IMR-90 (cell line): ENCODE measurements at regions not wholly inside any gene's neighbourhood (a gene's known extent, or its start where the extent isn't known, plus 50 kb on each side); places are given as distances from the start of the nearest gene placed in this dataset.

Experiments used
- ATAC-seq: fragments of 200-7000 bp; cut with Tn5 transposase; 2 replicates; pipeline ENCODE4 v1.9.1; 2020; ENCODE audit warnings: low read depth, mild to moderate bottlenecking, moderate library complexity
- BruUV-seq: library from RNA; stranded (reverse); fragments of 400-500 nt; replicated peaks from 2 replicates; lab custom pipeline; 2021; lab: Mats Ljungman, UMichigan
- CTCF ChIA-PET: fragments of 300-600 bp; formaldehyde crosslinking; extraction: SDS; loops from one replicate; lab custom pipeline; 2021; ENCODE audit warnings: antibody characterized with exemption; lab: Yijun Ruan, JAX
- POLR2A ChIA-PET: fragments of 300-600 bp; sonication (Branson Sonifier 250); formaldehyde crosslinking; loops from one replicate; lab custom pipeline; 2022; ENCODE audit warnings: antibody characterized with exemption; ENCODE audit not compliant: unreplicated experiment; lab: Charles Lee
- DNase-seq: peaks from one replicate; pipeline ENCODE4 v3.0.0; 2013
- H2AFZ ChIP-seq: replicated peaks from 2 replicates; pipeline ENCODE3; 2013; ENCODE audit warnings: low read length, mild to moderate bottlenecking; ENCODE audit not compliant: poor library complexity
- H2AK5ac ChIP-seq: 2 replicates; pipeline ENCODE4 v1.6.1; 2013; ENCODE audit warnings: low read depth, low read length, inconsistent platforms
- H2AK9ac ChIP-seq: replicated peaks from 2 replicates; pipeline ENCODE3; 2013; ENCODE audit warnings: mild to moderate bottlenecking, low read depth, low read length, moderate library complexity; ENCODE audit not compliant: poor library complexity
- H2BK120ac ChIP-seq: 2 replicates; pipeline ENCODE4 v1.6.1; 2013; ENCODE audit warnings: low read depth, low read length, inconsistent platforms
- H2BK15ac ChIP-seq: 3 replicates; pipeline ENCODE4 v1.6.1; 2013; ENCODE audit warnings: low read depth, low read length, inconsistent platforms
- H2BK20ac ChIP-seq: 2 replicates; pipeline ENCODE4 v1.6.1; 2013; ENCODE audit warnings: low read depth, mild to moderate bottlenecking, inconsistent platforms, low read length, moderate library complexity
- H2BK5ac ChIP-seq: 2 replicates; pipeline ENCODE4 v1.6.1; 2013; ENCODE audit warnings: mild to moderate bottlenecking, low read depth, low read length, inconsistent platforms; ENCODE audit not compliant: poor library complexity, severe bottlenecking
- H3K14ac ChIP-seq: replicated peaks from 2 replicates; pipeline ENCODE4 v1.6.1; 2013; ENCODE audit warnings: low read depth, low read length, inconsistent platforms
- H3K18ac ChIP-seq: 2 replicates; pipeline ENCODE4 v1.6.1; 2013; ENCODE audit warnings: low read depth, low read length, control low read depth
- H3K23ac ChIP-seq: 2 replicates; pipeline ENCODE4 v1.6.1; 2013; ENCODE audit warnings: low read depth, low read length, inconsistent platforms
- H3K27ac ChIP-seq: 2 replicates; pipeline ENCODE4 v1.5.1; 2013; ENCODE audit warnings: mild to moderate bottlenecking, control low read depth, low read length; ENCODE audit not compliant: insufficient read depth
- H3K27me3 ChIP-seq: 2 replicates; pipeline ENCODE4 v1.6.1; 2013; ENCODE audit warnings: low read length; ENCODE audit not compliant: control insufficient read depth, insufficient read depth
- H3K36me3 ChIP-seq: 2 replicates; pipeline ENCODE4 v1.6.1; 2013; ENCODE audit warnings: low read length, mixed read lengths; ENCODE audit not compliant: control insufficient read depth, insufficient read depth
- H3K4ac ChIP-seq: 2 replicates; pipeline ENCODE4 v1.6.1; 2013; ENCODE audit warnings: low read depth, low read length, inconsistent platforms
- H3K4me1 ChIP-seq: 2 replicates; pipeline ENCODE4 v1.6.1; 2013; ENCODE audit warnings: low read length, mixed read lengths; ENCODE audit not compliant: control insufficient read depth, insufficient read depth
- H3K4me2 ChIP-seq: 2 replicates; pipeline ENCODE4 v1.6.1; 2013; ENCODE audit warnings: low read depth, mild to moderate bottlenecking, control low read depth, low read length, moderate library complexity
- H3K4me3 ChIP-seq: 2 replicates; pipeline ENCODE4 v1.5.1; 2013; ENCODE audit warnings: low read depth, mild to moderate bottlenecking, control low read depth, low read length, moderate library complexity; ENCODE audit not compliant: insufficient read depth
- H3K56ac ChIP-seq: 2 replicates; pipeline ENCODE4 v1.6.1; 2013; ENCODE audit warnings: low read length, inconsistent platforms; ENCODE audit not compliant: insufficient read depth; ENCODE audit errors: extremely low read depth
- H3K79me1 ChIP-seq, 2 experiments: 2 replicates each; pipeline ENCODE4 v1.6.1; 2013; ENCODE audit warnings: low read length in 2 of 2, inconsistent platforms in 1 of 2, low read depth in 1 of 2
- H3K9ac ChIP-seq: 2 replicates; pipeline ENCODE4 v1.6.1; 2013; ENCODE audit warnings: low read depth, low read length, control low read depth
- H3K9me1 ChIP-seq: 2 replicates; pipeline ENCODE4 v1.6.1; 2013; ENCODE audit warnings: low read length, inconsistent platforms; ENCODE audit not compliant: insufficient read depth
- H3K9me3 ChIP-seq: 2 replicates; pipeline ENCODE4 v1.6.1; 2013; ENCODE audit warnings: low read length; ENCODE audit not compliant: control insufficient read depth, insufficient read depth
- H4K20me1 ChIP-seq: 2 replicates; pipeline ENCODE4 v1.6.1; 2013; ENCODE audit warnings: low read length, inconsistent platforms; ENCODE audit not compliant: insufficient read depth
- H4K5ac ChIP-seq: 2 replicates; pipeline ENCODE4 v1.6.1; 2013; ENCODE audit warnings: mild to moderate bottlenecking, low read depth, low read length, control low read depth
- H4K8ac ChIP-seq, 2 experiments: 2 replicates each; pipeline ENCODE4 v1.6.1; 2013; ENCODE audit warnings: low read depth in 2 of 2, low read length in 2 of 2, control low read depth in 1 of 2, inconsistent platforms in 1 of 2
- H4K91ac ChIP-seq: 2 replicates; pipeline ENCODE4 v1.6.1; 2013; ENCODE audit warnings: low read depth, low read length, inconsistent platforms; ENCODE audit not compliant: insufficient read depth
- CTCF ChIP-seq: conservative IDR thresholded peaks from 2 replicates; pipeline ENCODE4 v1.5.1; 2012; ENCODE audit warnings: mild to moderate bottlenecking, low read depth, low read length, improper control_type of control experiment
- WGBS, 2 experiments: methylation state at CpG; one replicate each; pipeline versions ENCODE4 v1.1.5 to v1.1.7; 2013; ENCODE audit warnings: missing lambda C conversion rate in 2 of 2; ENCODE audit not compliant: insufficient read length in 1 of 2; ENCODE audit errors: extremely low coverage in 2 of 2; 5-methylcytosine and 5-hydroxymethylcytosine counted together
- dilution Hi-C: fragments of 300-500 bp; cut with HindIII; formaldehyde crosslinking; loops from one replicate; pipeline ENCODE4 v1.14.3; 2018; ENCODE audit warnings: low sequenced_read_pairs; ENCODE audit not compliant: unreplicated experiment
- in situ Hi-C: fragments of 300-500 bp; cut with MboI; formaldehyde crosslinking; loops from 3 replicates; pipeline ENCODE4 v1.14.3; 2019; ENCODE audit warnings: low sequenced_read_pairs, inconsistent platforms, mixed read lengths
- intact Hi-C: fragments of 100-400 bp; cut with micrococcal nuclease; formaldehyde crosslinking; loops from 2 replicates; pipeline ENCODE4 v1.10.0; 2022

DNA sequence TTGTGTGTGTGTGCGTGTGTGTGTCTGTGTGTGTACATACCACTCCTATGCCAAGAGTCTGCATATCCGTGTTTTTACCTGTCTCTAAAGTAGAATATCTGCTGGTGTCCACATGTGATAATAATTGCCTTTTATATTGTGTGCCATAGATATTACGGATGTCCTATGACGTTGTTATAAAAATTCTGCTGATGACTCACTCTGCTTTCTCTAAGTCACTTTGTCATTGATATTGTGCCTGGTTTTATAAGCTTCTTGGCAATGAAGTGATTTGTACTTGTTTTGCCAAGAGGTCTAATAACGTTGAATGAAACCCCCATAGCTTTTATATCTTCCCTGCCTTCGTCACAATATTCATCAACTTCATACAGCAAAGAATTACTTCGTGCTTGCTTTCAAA is 102.6 kb upstream of the C1GALT1C1 start:
- BruUV-seq = no TSS peak
- H3K4me1 ChIP-seq = no peaks in the 10 kb centered on the region
- H2AK5ac ChIP-seq = no peak overlapping the region
- TF ChIP-seq CTCF = no peak
- H3K4ac ChIP-seq = no peak overlapping the region
- no peak overlapping the region for H2BK5ac ChIP-seq
- no peak overlapping the region for H3K56ac ChIP-seq
- CTCF ChIA-PET = no interaction called here
- H3K23ac ChIP-seq = no peak overlapping the region
- no peak overlapping the region for H3K4me3 ChIP-seq
- no peaks in the 10 kb centered on the region for H3K36me3 ChIP-seq
- no peak overlapping the region for H2BK20ac ChIP-seq
- no peak overlapping the region for H3K4me2 ChIP-seq
- in situ Hi-C loops (no loop called here), intact Hi-C loops (no loop called here), dilution Hi-C loops (no loop called here)
- POLR2A ChIA-PET = no interaction called here
- no peak overlapping the region for H3K27ac ChIP-seq
- no peaks in the 10 kb centered on the region for H3K27me3 ChIP-seq
- DNase-seq (no peak), ATAC-seq (no peak)
- H3K14ac ChIP-seq = no peak overlapping the region
- no peak overlapping the region for H2AFZ ChIP-seq
- H4K8ac ChIP-seq = no peak overlapping the region
- no peak overlapping the region for H3K18ac ChIP-seq
- WGBS, 2 experiments = no CpG with 5 or more reads among the region's 7 CpGs
- no peak overlapping the region for H4K5ac ChIP-seq
- H2BK120ac ChIP-seq = no peak overlapping the region
- H3K79me1 ChIP-seq = no peaks in the 10 kb centered on the region
- no peak overlapping the region for H2BK15ac ChIP-seq
- H4K20me1 ChIP-seq = no peaks in the 10 kb centered on the region
- no peaks in the 10 kb centered on the region for H3K9me3 ChIP-seq
- H4K91ac ChIP-seq = no peak overlapping the region
- H3K9ac ChIP-seq = no peak overlapping the region
- no peak overlapping the region for H2AK9ac ChIP-seq
- no peaks in the 10 kb centered on the region for H3K9me1 ChIP-seq
